GM18870 (cell line): ENCODE measurements at regions not wholly inside any gene's neighbourhood (a gene's known extent, or its start where the extent isn't known, plus 50 kb on each side); places are given as distances from the start of the nearest gene placed in this dataset.
"Not testable (repeated sequence)": the region's sequence is repeated elsewhere in the genome, so short reads cannot be mapped to it uniquely, and the experiment has no call there.

ENCODE experiments used
- ATAC-seq: cut with Tn5 transposase; IDR thresholded peaks from one replicate; pipeline ENCODE4 v1.9.1; 2021; ENCODE audit warnings: moderate library complexity; ENCODE audit not compliant: unreplicated experiment

DNA sequence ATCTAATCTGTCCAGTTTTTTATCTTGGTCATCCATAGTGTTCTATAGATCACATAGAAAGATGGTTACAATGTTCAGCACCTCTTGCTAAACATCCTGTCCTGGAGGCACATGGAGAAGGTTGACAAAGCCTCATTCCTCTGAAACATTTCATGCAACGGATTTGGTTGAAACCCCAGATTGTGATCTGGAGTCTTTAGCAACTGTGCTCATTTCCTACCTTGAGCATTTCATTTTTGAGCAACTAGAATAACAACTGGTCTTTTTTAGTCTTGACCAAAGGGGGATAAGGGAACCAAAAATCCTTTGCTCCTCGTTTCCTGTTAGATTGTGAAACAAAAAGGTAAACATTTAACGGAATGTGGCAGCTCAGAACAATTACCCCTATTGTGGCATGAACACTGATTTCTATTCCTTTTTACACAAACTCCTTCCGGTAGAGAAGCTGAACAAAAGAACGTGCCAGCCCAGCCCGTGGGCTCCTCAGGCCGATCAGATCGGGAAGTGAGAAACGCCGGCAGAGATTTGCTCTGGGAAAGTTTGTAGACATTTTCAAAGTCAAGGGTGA, 94.7 kb upstream of the ERRFI1 start:
- no peak for ATAC-seq

DNA sequence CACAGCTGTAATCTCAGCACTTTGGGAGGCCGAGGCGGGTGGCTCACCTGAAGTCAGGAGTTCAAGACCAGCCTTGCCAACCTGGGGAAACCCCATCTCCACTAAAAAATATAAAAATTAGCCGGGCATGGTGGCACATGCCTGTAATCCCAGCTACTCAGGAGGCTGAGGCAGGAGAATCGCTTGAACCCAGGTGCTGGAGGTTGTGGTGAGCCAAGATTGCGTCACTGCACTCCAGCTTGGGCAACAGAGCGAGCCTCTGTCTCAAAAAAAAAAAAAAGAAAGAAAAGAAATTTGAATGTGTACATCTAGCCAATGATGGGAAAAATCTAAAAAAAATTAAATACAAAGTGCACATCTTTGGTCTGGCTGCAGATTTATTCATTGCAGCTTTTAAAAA, 92.6 kb upstream of the ERRFI1 start:
- not testable (repeated sequence) for ATAC-seq

DNA sequence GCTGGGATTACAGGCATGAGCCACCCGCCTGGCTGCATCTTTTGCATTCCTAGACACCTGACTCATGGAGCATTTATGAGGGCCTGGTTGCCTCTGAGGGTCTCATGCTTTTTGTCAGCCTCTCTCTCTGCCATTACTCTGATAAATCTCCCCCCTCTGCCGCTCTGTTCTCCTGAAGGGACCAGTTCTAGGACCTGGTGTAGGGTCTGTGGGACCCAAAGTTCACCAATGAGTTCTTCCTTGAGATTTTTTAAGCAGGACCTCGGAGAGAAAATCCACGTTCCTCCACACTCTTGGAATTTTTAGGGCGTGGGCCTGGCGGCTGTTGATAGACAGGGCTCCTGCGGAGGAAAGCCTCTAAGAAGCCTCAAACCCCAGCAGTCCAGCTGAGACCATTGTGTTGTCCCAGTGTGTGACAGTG, 91.9 kb upstream of the ERRFI1 start:
- ATAC-seq: no peak

DNA sequence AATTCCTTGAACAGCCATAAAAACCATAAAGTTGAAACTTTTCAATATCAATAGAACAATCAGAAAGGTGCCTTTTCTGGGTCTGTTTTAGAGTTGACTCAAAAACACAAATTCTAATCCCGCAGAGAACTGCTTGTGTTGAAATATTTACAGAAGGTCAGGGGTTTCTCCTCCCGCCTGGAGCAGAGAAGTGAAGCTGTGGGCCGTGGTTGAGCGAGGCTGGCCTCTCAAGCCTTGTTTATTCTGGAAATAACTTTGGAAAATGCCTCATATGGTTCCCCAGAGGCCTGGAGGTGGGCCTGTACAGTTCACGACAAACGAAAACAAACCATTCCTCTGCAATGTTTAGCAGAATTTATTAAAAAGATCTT, 90.8 kb upstream of the ERRFI1 start:
- no peak for ATAC-seq

DNA sequence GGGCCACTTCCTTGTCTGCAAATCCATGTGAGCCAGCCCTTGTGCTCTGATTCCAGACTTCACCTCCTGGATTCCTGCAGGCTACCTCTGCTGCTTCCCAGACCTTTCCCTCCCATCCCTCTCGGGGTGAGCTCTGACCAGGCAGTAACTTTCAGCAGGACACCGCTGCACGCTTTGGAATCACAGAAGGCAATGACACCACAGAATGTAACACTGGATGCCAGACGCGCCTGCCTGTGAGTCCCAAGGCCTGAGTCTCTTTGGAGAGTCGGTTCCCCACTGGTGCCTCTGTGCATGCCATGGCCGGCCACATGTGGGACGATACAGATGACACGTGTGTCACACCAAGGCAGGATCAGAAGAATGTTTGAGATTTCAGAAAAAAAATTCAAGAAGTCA, 89.7 kb upstream of the ERRFI1 start:
- ATAC-seq: no peak

DNA sequence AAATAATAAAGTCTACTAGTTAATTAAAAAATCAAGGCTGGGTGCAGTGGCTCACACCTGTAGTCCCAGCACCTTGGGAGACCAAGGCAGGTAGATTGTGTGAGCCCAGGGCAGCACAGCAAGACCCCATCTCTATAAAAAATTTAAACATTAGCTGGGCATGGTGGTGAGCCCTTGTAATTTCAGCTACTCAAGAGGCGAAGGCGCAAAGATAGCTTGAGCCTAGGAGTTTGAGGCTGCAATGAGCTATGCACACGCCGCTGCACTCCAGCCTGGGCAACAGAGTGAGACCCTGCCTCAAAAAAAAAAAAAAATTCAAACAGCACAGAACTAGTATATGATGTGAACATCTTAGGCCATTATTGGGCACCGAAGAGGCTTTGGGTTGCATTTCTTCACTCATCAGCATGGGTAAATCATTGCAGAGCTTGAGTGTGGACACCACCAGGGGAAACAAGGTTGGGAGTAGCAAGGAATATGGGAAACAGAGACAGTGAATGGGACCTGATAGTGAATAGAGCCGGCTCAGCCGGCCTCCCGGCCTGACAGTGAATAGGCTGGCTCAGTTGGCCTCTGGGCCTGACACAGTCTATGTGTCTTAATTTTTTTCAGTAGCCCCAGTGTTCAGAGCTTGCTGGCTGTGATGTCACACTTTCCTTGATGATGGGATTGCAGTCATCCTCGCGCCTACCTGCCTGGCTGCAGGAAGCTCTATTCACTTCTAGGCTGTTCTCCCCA, 89.1 kb upstream of the ERRFI1 start:
- no peak for ATAC-seq

DNA sequence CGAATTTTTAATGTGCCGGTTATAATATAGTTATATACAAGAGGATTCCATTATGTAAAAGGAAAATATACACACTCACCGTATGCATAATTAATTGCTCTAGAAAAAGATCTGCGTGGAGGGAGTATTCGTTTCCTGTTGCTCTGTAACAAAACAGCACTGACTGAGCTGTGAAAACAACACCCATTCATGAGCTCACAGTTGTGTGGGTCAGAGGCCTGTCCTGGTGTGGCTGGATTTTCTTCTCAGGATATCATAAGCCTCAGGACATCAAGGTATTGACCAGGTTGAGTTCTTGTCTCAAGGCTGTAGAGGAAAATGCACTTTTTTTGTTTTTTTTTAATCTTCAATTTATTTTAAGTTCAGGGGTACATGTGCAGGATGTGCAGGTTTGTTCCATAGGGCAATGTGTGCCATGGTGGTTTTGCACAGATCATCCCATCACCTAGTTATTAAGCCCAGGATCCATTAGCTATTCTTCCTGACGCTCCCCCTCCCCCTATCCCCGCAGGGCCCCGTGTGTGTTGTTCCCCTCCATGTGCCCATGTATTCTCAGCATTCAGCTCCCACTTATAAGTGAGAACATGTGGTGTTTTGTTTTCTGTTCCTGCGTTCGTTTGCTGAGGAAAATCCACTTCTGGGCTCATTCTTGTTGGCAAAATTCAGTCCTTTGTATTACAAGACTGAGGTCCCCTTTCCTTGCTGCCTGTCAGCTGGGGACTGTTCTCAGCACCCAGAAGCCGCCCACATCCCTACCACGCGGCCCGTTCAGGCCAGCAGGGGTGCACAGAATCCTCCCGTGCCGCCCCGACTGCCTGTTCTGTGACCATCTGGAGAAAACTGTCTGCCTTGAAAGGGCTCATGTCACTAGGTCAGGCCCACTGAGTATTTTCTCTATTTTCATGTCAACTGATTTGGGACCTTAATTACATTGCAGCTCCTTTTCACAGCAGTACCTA, 87.4 kb upstream of the ERRFI1 start:
- no peak for ATAC-seq

DNA sequence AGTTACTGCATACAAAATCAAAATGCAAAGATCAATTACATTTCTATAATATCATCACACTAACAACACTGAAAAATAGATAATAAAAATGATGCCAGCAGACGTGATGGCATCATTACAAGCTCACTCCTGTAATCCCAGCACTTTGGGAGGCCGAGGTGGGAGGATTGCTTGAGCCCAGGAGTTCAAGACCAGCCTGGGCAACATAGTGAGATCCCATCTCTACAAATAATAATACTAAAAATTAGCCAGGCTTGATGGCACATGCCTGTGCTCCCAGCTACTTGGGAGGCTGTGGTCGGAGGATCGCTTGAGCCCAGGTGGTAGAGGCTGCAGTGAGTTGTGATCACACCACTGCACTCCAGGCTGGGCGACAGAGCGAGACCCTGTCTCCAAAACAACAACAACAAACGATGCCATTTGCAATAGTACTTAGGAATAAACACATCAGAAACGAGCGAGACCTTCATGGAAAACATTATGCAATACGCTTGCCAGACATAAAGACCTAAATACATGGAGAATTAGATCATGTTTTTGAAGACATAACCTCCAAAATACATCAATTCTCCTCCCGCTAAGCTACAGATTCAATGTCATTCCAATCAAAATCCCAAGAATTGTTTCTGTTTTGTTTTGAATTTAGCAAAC, 86.6 kb upstream of the ERRFI1 start:
- ATAC-seq: no peak

DNA sequence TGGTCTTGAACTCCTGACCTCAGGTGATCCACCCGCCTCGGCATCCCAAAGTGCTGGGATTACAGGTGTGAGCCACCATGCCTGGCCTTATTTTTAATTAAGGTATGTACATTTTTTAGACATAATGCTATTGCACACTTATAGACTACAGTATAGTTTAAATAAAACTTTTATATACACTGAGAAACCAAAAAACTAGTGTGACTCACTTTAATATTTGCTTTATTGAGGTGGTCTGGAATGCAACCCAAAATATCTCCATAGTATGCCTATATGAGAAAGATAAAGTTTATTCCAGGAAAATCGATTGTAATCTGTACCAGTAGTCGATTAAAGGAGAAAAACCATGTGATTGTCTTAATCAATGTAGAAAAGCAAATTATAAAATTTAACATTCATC, 85.5 kb upstream of the ERRFI1 start:
- no peak for ATAC-seq

DNA sequence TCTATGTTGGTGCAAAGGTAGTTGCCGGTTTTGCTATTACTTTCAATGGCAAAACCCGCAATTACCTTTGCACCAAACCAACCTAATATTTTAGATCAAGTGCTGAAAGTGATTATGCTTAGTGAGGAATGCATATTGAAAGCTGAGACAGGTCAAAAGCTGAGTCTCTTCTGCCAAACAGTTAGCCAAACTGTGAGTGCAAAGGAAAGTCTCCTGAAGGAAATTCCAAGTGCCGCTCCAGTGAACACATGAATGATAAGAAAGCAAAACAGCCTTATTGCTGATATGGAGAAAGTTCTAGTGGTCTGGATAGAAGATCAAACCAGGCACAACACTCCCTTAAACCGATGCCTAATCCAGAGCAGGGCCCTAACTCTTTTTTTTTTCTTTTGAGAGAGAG, 83.1 kb upstream of the ERRFI1 start:
- no peak for ATAC-seq

DNA sequence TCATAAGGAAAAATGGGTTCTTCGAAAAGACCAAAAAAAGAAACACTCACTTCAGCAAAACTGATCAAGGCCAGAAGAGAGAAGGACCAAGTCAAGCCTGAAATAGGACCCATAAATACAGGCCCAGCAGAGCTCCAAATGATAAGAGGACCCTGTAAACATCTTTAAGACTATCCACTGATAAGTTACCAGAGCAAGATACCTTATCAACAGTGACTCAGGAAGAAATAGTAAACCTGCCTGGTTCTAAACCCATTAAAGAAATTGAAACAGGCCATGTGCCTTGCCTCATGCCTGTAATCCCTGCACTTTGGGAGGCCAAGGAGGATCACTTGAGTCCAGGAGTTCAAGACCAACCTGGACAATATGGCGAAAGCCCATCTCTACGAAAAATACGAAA, 81.8 kb upstream of the ERRFI1 start:
- ATAC-seq: no peak

DNA sequence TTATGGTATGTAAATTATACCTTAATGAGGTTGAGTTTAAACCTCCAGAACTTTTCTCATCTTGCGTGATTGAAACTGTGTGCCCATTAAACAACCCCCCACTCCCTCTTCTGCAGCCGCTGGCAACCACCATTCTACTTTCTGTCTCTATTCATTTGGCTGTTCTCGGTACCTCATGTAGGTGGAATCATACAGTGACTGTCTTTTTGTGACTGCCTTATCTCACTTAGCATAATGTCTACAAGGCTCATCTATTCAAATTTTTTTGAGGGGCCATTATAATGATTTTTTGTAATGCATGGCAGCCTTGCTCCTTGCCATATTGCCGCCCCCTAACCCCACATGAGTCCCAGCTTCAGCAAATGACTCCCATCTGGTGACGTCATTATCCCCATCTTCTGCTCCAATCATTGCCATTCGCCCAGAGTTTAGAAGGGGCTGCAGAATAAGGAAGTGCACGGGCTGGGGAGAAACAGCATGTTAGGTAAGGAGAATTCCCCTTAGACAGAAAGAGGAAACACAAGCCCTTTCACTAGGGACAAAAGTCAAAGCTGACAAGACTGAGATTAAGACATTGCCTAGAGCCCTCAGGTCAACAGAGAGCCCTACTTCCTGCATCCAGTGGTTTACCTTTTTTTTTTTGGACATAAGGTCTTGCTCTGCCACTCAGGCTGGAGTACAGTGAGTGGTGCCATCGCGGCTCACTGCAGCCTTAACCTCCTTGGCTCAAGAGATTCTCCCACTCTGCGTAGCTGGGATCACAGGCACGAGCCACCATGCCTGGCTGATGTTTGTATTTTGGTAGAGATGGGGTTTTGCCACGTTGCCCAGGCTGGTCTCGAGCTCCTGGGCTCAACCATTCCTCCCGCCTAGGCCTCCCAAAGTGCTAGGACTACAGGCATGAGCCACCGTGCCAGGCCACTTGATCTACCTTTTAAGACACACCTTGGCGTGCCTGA, 78.4 kb upstream of the ERRFI1 start:
- ATAC-seq: no peak

DNA sequence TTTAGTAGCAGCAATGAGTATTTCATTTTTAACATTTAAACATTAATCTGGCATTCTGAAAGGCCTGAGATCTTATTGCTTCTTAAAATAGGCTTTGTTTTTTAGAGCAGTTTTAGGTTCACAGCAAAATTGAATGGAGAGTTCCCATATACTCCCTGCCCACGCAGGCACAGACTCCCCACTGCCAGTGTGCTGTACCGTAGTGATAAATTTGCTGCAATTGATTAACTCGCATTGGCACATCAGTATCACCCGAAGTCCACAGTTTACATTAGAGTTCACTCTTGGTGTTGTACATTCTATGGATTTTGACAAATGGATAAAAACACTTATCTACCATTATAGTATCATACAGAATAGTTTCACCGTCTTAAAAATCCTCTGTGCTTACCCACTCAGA, 71.8 kb upstream of the ERRFI1 start:
- no peak for ATAC-seq

DNA sequence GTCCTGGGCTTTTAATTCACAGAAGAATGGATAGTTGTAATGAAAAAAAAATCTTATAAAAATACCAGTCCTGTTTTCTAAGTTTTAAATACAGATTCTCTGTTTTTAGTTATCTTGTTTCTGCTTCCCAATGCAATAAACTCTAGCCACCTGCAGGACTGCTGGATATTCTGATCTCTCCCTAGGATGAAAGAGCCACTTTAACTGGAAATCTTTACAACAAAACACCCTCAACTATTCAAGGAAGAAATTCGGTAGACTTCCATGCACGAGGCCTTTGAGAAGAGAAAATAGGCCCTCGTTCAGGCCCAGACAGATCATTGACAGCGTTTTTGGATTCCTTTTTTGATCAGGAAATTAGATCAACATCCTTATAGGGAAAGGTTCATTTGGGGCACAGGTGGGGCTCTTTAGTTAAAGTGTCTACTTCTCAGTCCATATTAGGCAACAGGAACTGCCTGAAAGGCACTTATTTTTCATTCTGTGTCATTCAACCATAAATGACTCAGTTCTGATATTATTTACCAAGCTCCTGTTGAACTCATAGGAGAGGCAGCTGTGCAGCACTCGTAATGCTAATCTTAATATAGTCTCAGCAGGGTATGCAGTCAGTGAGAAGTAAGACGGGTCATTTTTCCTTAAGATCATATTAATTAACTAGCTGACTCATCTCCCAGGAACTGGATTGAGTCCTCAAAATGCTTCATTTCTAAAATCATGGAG, 71.1 kb upstream of the ERRFI1 start:
- peak; percentile 86 for ATAC-seq

DNA sequence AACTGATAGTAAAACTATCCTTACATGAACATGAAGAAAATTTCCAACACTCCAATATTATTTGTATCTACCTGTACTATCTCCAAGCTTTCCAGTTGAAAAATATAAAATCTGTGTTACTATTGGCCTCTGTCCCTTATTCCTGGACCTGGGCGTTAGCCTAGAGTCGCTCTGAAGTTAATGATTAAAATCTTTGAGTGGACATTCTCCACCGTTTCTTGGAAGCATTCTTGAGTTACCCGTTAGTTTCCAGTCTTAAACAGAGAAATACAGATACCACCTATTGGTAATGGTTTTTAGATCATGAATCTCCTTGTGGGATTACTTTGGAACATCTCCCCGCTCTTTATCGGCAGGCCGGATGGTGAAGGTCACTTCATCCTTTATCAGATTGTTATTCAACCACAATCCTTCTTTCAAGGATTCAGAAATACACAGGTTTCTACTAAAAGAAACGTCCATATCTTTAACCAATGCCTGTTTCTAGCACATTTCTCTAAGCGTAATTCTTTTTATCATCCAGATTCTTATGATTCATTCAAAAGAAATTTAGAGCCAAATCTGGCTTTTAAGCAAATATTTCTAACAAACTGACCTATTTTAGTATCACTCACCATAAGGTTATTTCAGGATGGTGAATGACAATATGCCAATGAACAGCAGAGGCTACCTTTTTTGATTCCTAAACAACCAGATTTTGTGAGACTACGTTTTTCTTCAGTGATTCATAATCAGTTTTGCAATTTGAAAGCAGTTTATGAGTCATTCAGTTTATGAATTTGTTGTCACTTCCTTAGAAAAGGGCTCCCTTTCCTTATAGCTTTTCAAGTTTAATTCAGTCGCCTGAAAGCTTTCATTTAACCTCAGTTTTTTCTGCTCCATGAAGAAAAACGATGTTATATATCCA, 70.2 kb upstream of the ERRFI1 start:
- no peak for ATAC-seq

DNA sequence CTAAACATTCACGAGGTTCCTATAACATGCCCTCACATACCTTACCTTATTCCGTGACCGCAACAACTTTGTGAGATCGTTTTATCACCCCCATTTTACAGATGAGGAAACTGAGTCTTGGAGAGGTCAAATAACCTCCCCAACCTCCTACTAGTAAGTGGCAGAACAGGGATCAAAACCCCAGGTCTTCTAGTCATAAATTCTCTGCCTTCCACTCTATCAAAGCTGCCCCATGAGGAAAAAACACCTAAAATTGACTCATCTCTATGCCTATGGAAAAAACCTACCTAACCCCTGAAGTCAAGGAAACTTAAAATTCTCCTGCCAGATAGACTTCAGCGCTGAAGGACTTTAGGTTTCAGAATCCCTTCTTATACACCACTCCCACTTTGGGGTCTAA, 69.5 kb upstream of the ERRFI1 start:
- no peak for ATAC-seq

DNA sequence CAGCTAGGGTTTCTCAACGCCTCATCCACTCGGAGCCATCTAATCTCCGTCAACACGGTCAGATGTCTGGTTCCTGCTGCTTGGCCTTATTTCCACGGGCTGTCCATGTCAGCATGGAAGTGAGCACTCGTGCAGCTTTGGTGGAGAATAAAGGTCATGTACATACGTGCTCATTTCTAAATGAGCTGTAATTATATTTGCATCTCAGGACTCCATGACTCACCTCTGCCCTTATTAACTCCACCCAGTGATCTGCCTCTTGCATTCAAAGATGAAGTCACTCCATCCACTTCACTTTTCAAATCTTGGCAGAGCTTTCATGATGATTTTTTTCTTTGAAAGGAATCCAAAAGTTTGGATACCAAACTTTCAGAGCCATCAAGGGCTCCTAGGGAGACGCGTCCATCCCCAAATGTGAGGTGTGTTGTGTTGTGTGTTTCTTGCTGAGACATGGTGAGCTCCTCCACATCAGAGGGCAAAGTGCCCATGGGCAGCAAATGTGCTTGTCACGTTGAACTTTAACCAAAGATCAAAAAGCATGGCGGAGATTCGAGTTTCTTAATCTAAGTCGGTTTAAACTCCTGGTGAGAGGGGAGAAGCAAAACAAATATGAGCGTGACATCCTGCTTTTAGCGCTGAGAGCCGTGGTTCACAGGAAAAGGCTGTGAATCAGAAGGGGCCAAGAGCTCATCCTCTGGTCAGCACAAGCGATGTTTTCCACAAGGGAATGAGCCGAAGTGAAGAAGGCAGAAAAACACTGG, 68.6 kb upstream of the ERRFI1 start:
- ATAC-seq: no peak
